ENCODE measurements at regions not wholly inside any gene's neighbourhood (a gene's known extent, or its start where the extent isn't known, plus 50 kb on each side); places are given as distances from the start of the nearest gene placed in this dataset.

- DNase-seq (no peak), ATAC-seq (no peak)
- Mint-ChIP-seq H3K4me1 (peaks cover 9% of the 10 kb centered on the region), H3K9me3 (peaks cover 45% of the 10 kb centered on the region), H3K36me3 (ENCODE audit: low read depth) (peaks cover 5% of the 10 kb centered on the region), H3K27me3 (peaks cover 24% of the 10 kb centered on the region), H3K27ac (no peak overlapping the region), H3K4me3 (no peak overlapping the region)
These were observed 110.9 kb downstream of the GALR1 start for GRCh38 chr18:77360315-77361190.

- no peak overlapping the region for H3K4me3 Mint-ChIP-seq
- no peak overlapping the region for H3K27ac Mint-ChIP-seq
- DNase-seq (no peak), ATAC-seq (no peak)
- H3K27me3 Mint-ChIP-seq, result peaks cover 24% of the 10 kb centered on the region
- H3K9me3 Mint-ChIP-seq, result peaks cover 45% of the 10 kb centered on the region
- peaks cover 5% of the 10 kb centered on the region for H3K36me3 Mint-ChIP-seq (ENCODE audit: low read depth)
- peaks cover 9% of the 10 kb centered on the region for H3K4me1 Mint-ChIP-seq
These were observed 111.7 kb downstream of the GALR1 start for GRCh38 chr18:77361382-77361781.

GRCh38 chr18:77365667-77366066, 116.0 kb downstream of the GALR1 start:
- ATAC-seq (no peak), DNase-seq (no peak)
- Mint-ChIP-seq H3K4me1 (no peaks in the 10 kb centered on the region), H3K27ac (no peak overlapping the region), H3K9me3 (peaks cover 36% of the 10 kb centered on the region), H3K4me3 (no peak overlapping the region), H3K27me3 (peaks cover 22% of the 10 kb centered on the region), H3K36me3 (ENCODE audit: low read depth) (no peaks in the 10 kb centered on the region)

GRCh38 chr18:77366067-77366719, 116.5 kb downstream of the GALR1 start:
- Mint-ChIP-seq H3K27ac (no peak overlapping the region), H3K4me3 (no peak overlapping the region), H3K36me3 (ENCODE audit: low read depth) (no peaks in the 10 kb centered on the region), H3K4me1 (no peaks in the 10 kb centered on the region), H3K27me3 (peaks cover 22% of the 10 kb centered on the region), H3K9me3 (peaks cover 31% of the 10 kb centered on the region)
- DNase-seq (no peak), ATAC-seq (no peak)

GRCh38 chr18:77366720-77367641, 117.3 kb downstream of the GALR1 start:
- Mint-ChIP-seq H3K27ac (no peak overlapping the region), H3K4me3 (no peak overlapping the region), H3K9me3 (peaks cover 23% of the 10 kb centered on the region), H3K36me3 (ENCODE audit: low read depth) (no peaks in the 10 kb centered on the region), H3K4me1 (no peaks in the 10 kb centered on the region), H3K27me3 (peaks cover 22% of the 10 kb centered on the region)
- no peak for DNase-seq
- ATAC-seq, result no peak

- Mint-ChIP-seq H3K36me3 (ENCODE audit: low read depth) (no peaks in the 10 kb centered on the region), H3K4me3 (no peak overlapping the region), H3K27ac (no peak overlapping the region), H3K27me3 (peaks cover 15% of the 10 kb centered on the region), H3K4me1 (no peaks in the 10 kb centered on the region), H3K9me3 (peaks cover 9% of the 10 kb centered on the region)
- ATAC-seq (no peak), DNase-seq (no peak)
These were observed 120.0 kb downstream of the GALR1 start for GRCh38 chr18:77369644-77370043.

GRCh38 chr18:77373730-77374445, 124.2 kb downstream of the GALR1 start:
- Mint-ChIP-seq H3K27ac (no peak overlapping the region), H3K4me3 (no peak overlapping the region), H3K4me1 (no peaks in the 10 kb centered on the region), H3K27me3 (peaks cover 4% of the 10 kb centered on the region), H3K9me3 (peaks cover 9% of the 10 kb centered on the region), H3K36me3 (ENCODE audit: low read depth) (no peaks in the 10 kb centered on the region)
- ATAC-seq, result no peak
- DNase-seq, result no peak

GRCh38 chr18:77374446-77374805, 124.8 kb downstream of the GALR1 start:
- H3K9me3 Mint-ChIP-seq, result peaks cover 5% of the 10 kb centered on the region
- peaks cover 4% of the 10 kb centered on the region for H3K27me3 Mint-ChIP-seq
- ATAC-seq (no peak), DNase-seq (no peak)
- no peak overlapping the region for H3K27ac Mint-ChIP-seq
- H3K4me3 Mint-ChIP-seq, result no peak overlapping the region
- no peaks in the 10 kb centered on the region for H3K4me1 Mint-ChIP-seq
- no peaks in the 10 kb centered on the region for H3K36me3 Mint-ChIP-seq (ENCODE audit: low read depth)

GRCh38 chr18:77376043-77376732, 126.5 kb downstream of the GALR1 start:
- ATAC-seq, result no peak
- H3K27me3 Mint-ChIP-seq, result peaks cover 5% of the 10 kb centered on the region
- no peak overlapping the region for H3K4me3 Mint-ChIP-seq
- H3K4me1 Mint-ChIP-seq, result no peaks in the 10 kb centered on the region
- no peak for DNase-seq
- H3K36me3 Mint-ChIP-seq (ENCODE audit: low read depth), result no peaks in the 10 kb centered on the region
- no peaks in the 10 kb centered on the region for H3K9me3 Mint-ChIP-seq
- no peak overlapping the region for H3K27ac Mint-ChIP-seq

- H3K4me1 Mint-ChIP-seq, result no peaks in the 10 kb centered on the region
- H3K9me3 Mint-ChIP-seq, result no peaks in the 10 kb centered on the region
- no peaks in the 10 kb centered on the region for H3K36me3 Mint-ChIP-seq (ENCODE audit: low read depth)
- ATAC-seq (no peak), DNase-seq (no peak)
- no peak overlapping the region for H3K4me3 Mint-ChIP-seq
- H3K27me3 Mint-ChIP-seq, result peaks cover 5% of the 10 kb centered on the region
- H3K27ac Mint-ChIP-seq, result no peak overlapping the region
These were observed 127.1 kb downstream of the GALR1 start for GRCh38 chr18:77376733-77377094.

- H3K4me3 Mint-ChIP-seq, result no peak overlapping the region
- no peak for ATAC-seq
- no peak overlapping the region for H3K27ac Mint-ChIP-seq
These were observed 128.2 kb downstream of the GALR1 start for GRCh38 chr18:77377813-77378212.

GRCh38 chr18:77379976-77380509, 130.4 kb downstream of the GALR1 start:
- no peak overlapping the region for H3K27ac Mint-ChIP-seq
- H3K27me3 Mint-ChIP-seq, result peaks cover 16% of the 10 kb centered on the region
- no peaks in the 10 kb centered on the region for H3K36me3 Mint-ChIP-seq (ENCODE audit: low read depth)
- H3K9me3 Mint-ChIP-seq, result no peaks in the 10 kb centered on the region
- H3K4me1 Mint-ChIP-seq, result no peaks in the 10 kb centered on the region
- ATAC-seq, result no peak
- H3K4me3 Mint-ChIP-seq, result no peak overlapping the region
- no peak for DNase-seq

More at GRCh38 chr18:77377813-77378212, 128.2 kb downstream of the GALR1 start:
- no peak for DNase-seq
- Mint-ChIP-seq H3K9me3 (no peaks in the 10 kb centered on the region), H3K27me3 (peaks cover 11% of the 10 kb centered on the region), H3K4me1 (no peaks in the 10 kb centered on the region), H3K36me3 (ENCODE audit: low read depth) (no peaks in the 10 kb centered on the region)

GRCh38 chr18:77380695-77381094, 131.0 kb downstream of the GALR1 start:
- Mint-ChIP-seq H3K4me3 (no peak overlapping the region), H3K9me3 (no peaks in the 10 kb centered on the region), H3K27me3 (peaks cover 16% of the 10 kb centered on the region), H3K4me1 (no peaks in the 10 kb centered on the region), H3K27ac (no peak overlapping the region), H3K36me3 (ENCODE audit: low read depth) (no peaks in the 10 kb centered on the region)
- DNase-seq (no peak), ATAC-seq (no peak)
